WTC11 (cell line): ENCODE measurements at regions not wholly inside any gene's neighbourhood (a gene's known extent, or its start where the extent isn't known, plus 50 kb on each side); places are given as distances from the start of the nearest gene placed in this dataset.

Source experiments
- ATAC-seq: fragments of 200-7000 bp; cut with Tn5 transposase; 2 replicates; pipeline ENCODE4 v1.10.0; 2021; ENCODE audit warnings: mild to moderate bottlenecking, moderate library complexity
- CTCF ChIA-PET: fragments of 300-600 bp; sonication (Branson Sonifier 250); formaldehyde crosslinking; loops from one replicate; lab custom pipeline; 2021; ENCODE audit warnings: antibody characterized with exemption; lab: Charles Lee
- POLR2A ChIA-PET: fragments of 350-600 bp; sonication (Branson Sonifier 250); formaldehyde crosslinking; loops from one replicate; lab custom pipeline; 2021; ENCODE audit warnings: antibody characterized with exemption; lab: Charles Lee
- DNase-seq: peaks from one replicate; pipeline ENCODE4 v3.0.0; 2021; ENCODE audit warnings: low spot score
- H3K27ac Mint-ChIP-seq: 2 replicates; pipeline ENCODE4 v1.8.0; 2021; ENCODE audit warnings: mixed read lengths
- H3K27me3 Mint-ChIP-seq: 2 replicates; pipeline ENCODE4 v1.8.0; 2021; ENCODE audit warnings: low read depth, mild to moderate bottlenecking, moderate library complexity, mixed read lengths
- H3K36me3 Mint-ChIP-seq: 2 replicates; pipeline ENCODE4 v1.8.0; 2021; ENCODE audit warnings: mixed read lengths
- H3K4me1 Mint-ChIP-seq: 2 replicates; pipeline ENCODE4 v1.8.0; 2022; ENCODE audit warnings: mixed read lengths
- H3K4me3 Mint-ChIP-seq: 2 replicates; pipeline ENCODE4 v1.8.0; 2021; ENCODE audit warnings: mild to moderate bottlenecking, moderate library complexity, mixed read lengths
- H3K9me3 Mint-ChIP-seq: 2 replicates; pipeline ENCODE4 v1.8.0; 2021; ENCODE audit warnings: mixed read lengths
- EMX1 ChIP-seq: fragments of 250-450 bp; sonication (Bioruptor Pico); IDR thresholded peaks from 2 replicates; pipeline ENCODE4 v1.8.0; 2021; ENCODE audit warnings: mild to moderate bottlenecking
- ESRRA ChIP-seq: sonication (generic); formaldehyde crosslinking; IDR thresholded peaks from 2 replicates; pipeline ENCODE4 v1.8.1; 2022; ENCODE audit warnings: mild to moderate bottlenecking, missing genetic modification reagents, borderline replicate concordance
- GTF2I ChIP-seq: fragments of 250-450 bp; sonication (Bioruptor Pico); conservative IDR thresholded peaks from 2 replicates; pipeline ENCODE4 v1.4.0; 2021; ENCODE audit warnings: mild to moderate bottlenecking
- NFATC4 ChIP-seq: fragments of 250-450 bp; sonication (Bioruptor Pico); IDR thresholded peaks from 2 replicates; pipeline ENCODE4 v1.9.0; 2021; ENCODE audit warnings: mild to moderate bottlenecking
- RORB ChIP-seq: fragments of 250-450 bp; sonication (Bioruptor Pico); IDR thresholded peaks from 2 replicates; pipeline ENCODE4 v1.9.0; 2021; ENCODE audit warnings: mild to moderate bottlenecking
- SMAD3 ChIP-seq: sonication (generic); formaldehyde crosslinking; IDR thresholded peaks from 2 replicates; pipeline ENCODE4 v1.8.0; 2022; ENCODE audit warnings: missing genetic modification reagents, mild to moderate bottlenecking, borderline replicate concordance
- ZNF219 ChIP-seq: sonication (generic); formaldehyde crosslinking; IDR thresholded peaks from 2 replicates; pipeline ENCODE4 v1.8.0; 2023; ENCODE audit warnings: missing genetic modification reagents, mild to moderate bottlenecking, borderline replicate concordance
- ZNF232 ChIP-seq: sonication (generic); formaldehyde crosslinking; IDR thresholded peaks from 2 replicates; pipeline ENCODE4 v1.8.0; 2022; ENCODE audit warnings: mild to moderate bottlenecking, missing genetic modification reagents
- TF ChIP-seq, protein P1 (sequence below): sonication (generic); formaldehyde crosslinking; IDR thresholded peaks from 2 replicates; pipeline ENCODE4 v1.8.0; 2022; ENCODE audit warnings: mild to moderate bottlenecking, missing genetic modification reagents
- TF ChIP-seq, protein P2 (sequence below): sonication (generic); formaldehyde crosslinking; conservative IDR thresholded peaks from 2 replicates; pipeline ENCODE4 v1.8.1; 2023; ENCODE audit warnings: mild to moderate bottlenecking, low read depth, missing genetic modification reagents, moderate library complexity
- TF ChIP-seq, protein P3 (sequence below): fragments of 250-450 bp; sonication (Bioruptor Pico); IDR thresholded peaks from 2 replicates; pipeline ENCODE4 v1.8.0; 2021; ENCODE audit warnings: mild to moderate bottlenecking
- TF ChIP-seq, protein P4 (sequence below): fragments of 200-600 bp; IDR thresholded peaks from 2 replicates; pipeline ENCODE4 v1.8.0; 2022; ENCODE audit warnings: antibody characterized with exemption
- TF ChIP-seq, protein P5 (sequence below): sonication (generic); formaldehyde crosslinking; IDR thresholded peaks from 2 replicates; pipeline ENCODE4 v1.8.0; 2022; ENCODE audit warnings: missing genetic modification reagents
- TF ChIP-seq, protein P6 (sequence below): sonication (generic); formaldehyde crosslinking; IDR thresholded peaks from 2 replicates; pipeline ENCODE4 v1.8.1; 2023; ENCODE audit warnings: mild to moderate bottlenecking, moderate library complexity, missing genetic modification reagents
- TF ChIP-seq, protein P7 (sequence below): sonication (generic); formaldehyde crosslinking; IDR thresholded peaks from 2 replicates; pipeline ENCODE4 v1.8.1; 2023; ENCODE audit warnings: mild to moderate bottlenecking, missing genetic modification reagents, moderate library complexity
- TF ChIP-seq, protein P8 (sequence below): sonication (generic); formaldehyde crosslinking; IDR thresholded peaks from 2 replicates; pipeline ENCODE4 v1.8.1; 2022; ENCODE audit warnings: low read depth, mild to moderate bottlenecking, moderate library complexity, missing genetic modification reagents, borderline replicate concordance
- TF ChIP-seq, protein P9 (sequence below): sonication (generic); formaldehyde crosslinking; IDR thresholded peaks from 2 replicates; pipeline ENCODE4 v1.8.1; 2023; ENCODE audit warnings: mild to moderate bottlenecking, missing genetic modification reagents
- TF ChIP-seq, protein P10 (sequence below): sonication (generic); formaldehyde crosslinking; IDR thresholded peaks from 2 replicates; pipeline ENCODE4 v1.8.1; 2022; ENCODE audit warnings: mild to moderate bottlenecking, missing genetic modification reagents, moderate library complexity, borderline replicate concordance

DNA sequence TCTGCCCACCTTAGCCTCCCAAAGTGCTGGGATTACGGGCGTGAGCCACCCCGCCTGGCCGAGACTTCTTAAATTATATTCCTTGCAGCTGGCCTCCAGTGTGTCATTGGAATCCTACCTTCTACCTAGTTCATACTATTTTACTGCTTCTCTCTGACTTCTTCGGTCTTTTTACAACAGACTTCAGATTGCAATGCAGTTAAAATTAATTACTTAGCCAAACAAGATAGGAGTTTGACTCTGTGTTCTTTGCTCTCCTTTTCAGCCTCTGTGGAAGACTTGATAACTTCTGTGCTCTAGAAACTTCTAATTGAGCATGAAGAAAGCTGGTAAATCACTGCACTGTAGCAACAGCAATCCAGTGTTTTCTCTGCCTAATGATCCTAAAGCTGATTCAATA, 199.5 kb downstream of the GASK1B start (continued):
- TF ChIP-seq, protein P1, sequence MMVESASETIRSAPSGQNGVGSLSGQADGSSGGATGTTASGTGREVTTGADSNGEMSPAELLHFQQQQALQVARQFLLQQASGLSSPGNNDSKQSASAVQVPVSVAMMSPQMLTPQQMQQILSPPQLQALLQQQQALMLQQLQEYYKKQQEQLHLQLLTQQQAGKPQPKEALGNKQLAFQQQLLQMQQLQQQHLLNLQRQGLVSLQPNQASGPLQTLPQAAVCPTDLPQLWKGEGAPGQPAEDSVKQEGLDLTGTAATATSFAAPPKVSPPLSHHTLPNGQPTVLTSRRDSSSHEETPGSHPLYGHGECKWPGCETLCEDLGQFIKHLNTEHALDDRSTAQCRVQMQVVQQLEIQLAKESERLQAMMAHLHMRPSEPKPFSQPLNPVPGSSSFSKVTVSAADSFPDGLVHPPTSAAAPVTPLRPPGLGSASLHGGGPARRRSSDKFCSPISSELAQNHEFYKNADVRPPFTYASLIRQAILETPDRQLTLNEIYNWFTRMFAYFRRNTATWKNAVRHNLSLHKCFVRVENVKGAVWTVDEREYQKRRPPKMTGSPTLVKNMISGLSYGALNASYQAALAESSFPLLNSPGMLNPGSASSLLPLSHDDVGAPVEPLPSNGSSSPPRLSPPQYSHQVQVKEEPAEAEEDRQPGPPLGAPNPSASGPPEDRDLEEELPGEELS: no peak
- TF ChIP-seq GTF2I (CRISPR knock-in tag) (no peak), NFATC4 (CRISPR knock-in tag) (no peak), ESRRA (CRISPR knock-in tag) (no peak), ZNF232 (CRISPR knock-in tag) (no peak), RORB (CRISPR knock-in tag) (no peak)
- TF ChIP-seq, protein P2, sequence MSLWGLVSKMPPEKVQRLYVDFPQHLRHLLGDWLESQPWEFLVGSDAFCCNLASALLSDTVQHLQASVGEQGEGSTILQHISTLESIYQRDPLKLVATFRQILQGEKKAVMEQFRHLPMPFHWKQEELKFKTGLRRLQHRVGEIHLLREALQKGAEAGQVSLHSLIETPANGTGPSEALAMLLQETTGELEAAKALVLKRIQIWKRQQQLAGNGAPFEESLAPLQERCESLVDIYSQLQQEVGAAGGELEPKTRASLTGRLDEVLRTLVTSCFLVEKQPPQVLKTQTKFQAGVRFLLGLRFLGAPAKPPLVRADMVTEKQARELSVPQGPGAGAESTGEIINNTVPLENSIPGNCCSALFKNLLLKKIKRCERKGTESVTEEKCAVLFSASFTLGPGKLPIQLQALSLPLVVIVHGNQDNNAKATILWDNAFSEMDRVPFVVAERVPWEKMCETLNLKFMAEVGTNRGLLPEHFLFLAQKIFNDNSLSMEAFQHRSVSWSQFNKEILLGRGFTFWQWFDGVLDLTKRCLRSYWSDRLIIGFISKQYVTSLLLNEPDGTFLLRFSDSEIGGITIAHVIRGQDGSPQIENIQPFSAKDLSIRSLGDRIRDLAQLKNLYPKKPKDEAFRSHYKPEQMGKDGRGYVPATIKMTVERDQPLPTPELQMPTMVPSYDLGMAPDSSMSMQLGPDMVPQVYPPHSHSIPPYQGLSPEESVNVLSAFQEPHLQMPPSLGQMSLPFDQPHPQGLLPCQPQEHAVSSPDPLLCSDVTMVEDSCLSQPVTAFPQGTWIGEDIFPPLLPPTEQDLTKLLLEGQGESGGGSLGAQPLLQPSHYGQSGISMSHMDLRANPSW (CRISPR knock-in tag): no peak
- TF ChIP-seq, protein P3, sequence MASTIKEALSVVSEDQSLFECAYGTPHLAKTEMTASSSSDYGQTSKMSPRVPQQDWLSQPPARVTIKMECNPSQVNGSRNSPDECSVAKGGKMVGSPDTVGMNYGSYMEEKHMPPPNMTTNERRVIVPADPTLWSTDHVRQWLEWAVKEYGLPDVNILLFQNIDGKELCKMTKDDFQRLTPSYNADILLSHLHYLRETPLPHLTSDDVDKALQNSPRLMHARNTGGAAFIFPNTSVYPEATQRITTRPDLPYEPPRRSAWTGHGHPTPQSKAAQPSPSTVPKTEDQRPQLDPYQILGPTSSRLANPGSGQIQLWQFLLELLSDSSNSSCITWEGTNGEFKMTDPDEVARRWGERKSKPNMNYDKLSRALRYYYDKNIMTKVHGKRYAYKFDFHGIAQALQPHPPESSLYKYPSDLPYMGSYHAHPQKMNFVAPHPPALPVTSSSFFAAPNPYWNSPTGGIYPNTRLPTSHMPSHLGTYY (CRISPR knock-in tag): no peak
- TF ChIP-seq, protein P4, sequence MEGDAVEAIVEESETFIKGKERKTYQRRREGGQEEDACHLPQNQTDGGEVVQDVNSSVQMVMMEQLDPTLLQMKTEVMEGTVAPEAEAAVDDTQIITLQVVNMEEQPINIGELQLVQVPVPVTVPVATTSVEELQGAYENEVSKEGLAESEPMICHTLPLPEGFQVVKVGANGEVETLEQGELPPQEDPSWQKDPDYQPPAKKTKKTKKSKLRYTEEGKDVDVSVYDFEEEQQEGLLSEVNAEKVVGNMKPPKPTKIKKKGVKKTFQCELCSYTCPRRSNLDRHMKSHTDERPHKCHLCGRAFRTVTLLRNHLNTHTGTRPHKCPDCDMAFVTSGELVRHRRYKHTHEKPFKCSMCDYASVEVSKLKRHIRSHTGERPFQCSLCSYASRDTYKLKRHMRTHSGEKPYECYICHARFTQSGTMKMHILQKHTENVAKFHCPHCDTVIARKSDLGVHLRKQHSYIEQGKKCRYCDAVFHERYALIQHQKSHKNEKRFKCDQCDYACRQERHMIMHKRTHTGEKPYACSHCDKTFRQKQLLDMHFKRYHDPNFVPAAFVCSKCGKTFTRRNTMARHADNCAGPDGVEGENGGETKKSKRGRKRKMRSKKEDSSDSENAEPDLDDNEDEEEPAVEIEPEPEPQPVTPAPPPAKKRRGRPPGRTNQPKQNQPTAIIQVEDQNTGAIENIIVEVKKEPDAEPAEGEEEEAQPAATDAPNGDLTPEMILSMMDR: no peak
- TF ChIP-seq, protein P5, sequence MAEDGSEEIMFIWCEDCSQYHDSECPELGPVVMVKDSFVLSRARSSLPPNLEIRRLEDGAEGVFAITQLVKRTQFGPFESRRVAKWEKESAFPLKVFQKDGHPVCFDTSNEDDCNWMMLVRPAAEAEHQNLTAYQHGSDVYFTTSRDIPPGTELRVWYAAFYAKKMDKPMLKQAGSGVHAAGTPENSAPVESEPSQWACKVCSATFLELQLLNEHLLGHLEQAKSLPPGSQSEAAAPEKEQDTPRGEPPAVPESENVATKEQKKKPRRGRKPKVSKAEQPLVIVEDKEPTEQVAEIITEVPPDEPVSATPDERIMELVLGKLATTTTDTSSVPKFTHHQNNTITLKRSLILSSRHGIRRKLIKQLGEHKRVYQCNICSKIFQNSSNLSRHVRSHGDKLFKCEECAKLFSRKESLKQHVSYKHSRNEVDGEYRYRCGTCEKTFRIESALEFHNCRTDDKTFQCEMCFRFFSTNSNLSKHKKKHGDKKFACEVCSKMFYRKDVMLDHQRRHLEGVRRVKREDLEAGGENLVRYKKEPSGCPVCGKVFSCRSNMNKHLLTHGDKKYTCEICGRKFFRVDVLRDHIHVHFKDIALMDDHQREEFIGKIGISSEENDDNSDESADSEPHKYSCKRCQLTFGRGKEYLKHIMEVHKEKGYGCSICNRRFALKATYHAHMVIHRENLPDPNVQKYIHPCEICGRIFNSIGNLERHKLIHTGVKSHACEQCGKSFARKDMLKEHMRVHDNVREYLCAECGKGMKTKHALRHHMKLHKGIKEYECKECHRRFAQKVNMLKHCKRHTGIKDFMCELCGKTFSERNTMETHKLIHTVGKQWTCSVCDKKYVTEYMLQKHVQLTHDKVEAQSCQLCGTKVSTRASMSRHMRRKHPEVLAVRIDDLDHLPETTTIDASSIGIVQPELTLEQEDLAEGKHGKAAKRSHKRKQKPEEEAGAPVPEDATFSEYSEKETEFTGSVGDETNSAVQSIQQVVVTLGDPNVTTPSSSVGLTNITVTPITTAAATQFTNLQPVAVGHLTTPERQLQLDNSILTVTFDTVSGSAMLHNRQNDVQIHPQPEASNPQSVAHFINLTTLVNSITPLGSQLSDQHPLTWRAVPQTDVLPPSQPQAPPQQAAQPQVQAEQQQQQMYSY (CRISPR knock-in tag): no peak
- TF ChIP-seq, protein P6, sequence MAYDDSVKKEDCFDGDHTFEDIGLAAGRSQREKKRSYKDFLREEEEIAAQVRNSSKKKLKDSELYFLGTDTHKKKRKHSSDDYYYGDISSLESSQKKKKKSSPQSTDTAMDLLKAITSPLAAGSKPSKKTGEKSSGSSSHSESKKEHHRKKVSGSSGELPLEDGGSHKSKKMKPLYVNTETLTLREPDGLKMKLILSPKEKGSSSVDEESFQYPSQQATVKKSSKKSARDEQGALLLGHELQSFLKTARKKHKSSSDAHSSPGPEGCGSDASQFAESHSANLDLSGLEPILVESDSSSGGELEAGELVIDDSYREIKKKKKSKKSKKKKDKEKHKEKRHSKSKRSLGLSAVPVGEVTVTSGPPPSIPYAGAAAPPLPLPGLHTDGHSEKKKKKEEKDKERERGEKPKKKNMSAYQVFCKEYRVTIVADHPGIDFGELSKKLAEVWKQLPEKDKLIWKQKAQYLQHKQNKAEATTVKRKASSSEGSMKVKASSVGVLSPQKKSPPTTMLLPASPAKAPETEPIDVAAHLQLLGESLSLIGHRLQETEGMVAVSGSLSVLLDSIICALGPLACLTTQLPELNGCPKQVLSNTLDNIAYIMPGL (CRISPR knock-in tag): no peak
- TF ChIP-seq, protein P7, sequence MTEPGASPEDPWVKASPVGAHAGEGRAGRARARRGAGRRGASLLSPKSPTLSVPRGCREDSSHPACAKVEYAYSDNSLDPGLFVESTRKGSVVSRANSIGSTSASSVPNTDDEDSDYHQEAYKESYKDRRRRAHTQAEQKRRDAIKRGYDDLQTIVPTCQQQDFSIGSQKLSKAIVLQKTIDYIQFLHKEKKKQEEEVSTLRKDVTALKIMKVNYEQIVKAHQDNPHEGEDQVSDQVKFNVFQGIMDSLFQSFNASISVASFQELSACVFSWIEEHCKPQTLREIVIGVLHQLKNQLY: no peak

DNA sequence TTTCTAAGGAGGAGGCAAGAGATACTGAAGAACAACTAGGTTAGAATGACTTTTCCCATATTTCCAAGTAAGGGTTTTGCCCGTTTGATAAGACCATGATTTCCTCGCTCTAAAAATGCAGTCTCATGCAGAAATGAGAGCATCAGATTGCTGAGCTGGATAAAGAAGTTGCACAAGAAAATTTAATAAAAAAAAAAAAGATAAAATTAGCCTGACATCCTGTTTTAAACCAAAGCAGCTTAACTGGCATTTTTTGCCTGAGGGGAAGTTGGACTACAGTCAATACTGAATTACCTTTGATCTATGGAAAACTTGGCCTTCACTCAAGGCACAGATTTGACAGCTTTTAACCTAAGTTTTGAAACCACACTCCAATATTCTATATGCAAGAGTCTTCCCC, 208.4 kb downstream of the GASK1B start:
- Mint-ChIP-seq H3K36me3 (no peaks in the 10 kb centered on the region), H3K4me3 (no peak overlapping the region), H3K27ac (no peak overlapping the region), H3K4me1 (no peaks in the 10 kb centered on the region), H3K27me3 (no peaks in the 10 kb centered on the region), H3K9me3 (no peaks in the 10 kb centered on the region)
- DNase-seq (no peak), ATAC-seq (no peak)
- POLR2A ChIA-PET: no interaction called here
- CTCF ChIA-PET: no interaction called here
- TF ChIP-seq SMAD3 (CRISPR knock-in tag) (no peak), ZNF219 (CRISPR knock-in tag) (no peak), EMX1 (CRISPR knock-in tag) (no peak)
- TF ChIP-seq, protein P8, sequence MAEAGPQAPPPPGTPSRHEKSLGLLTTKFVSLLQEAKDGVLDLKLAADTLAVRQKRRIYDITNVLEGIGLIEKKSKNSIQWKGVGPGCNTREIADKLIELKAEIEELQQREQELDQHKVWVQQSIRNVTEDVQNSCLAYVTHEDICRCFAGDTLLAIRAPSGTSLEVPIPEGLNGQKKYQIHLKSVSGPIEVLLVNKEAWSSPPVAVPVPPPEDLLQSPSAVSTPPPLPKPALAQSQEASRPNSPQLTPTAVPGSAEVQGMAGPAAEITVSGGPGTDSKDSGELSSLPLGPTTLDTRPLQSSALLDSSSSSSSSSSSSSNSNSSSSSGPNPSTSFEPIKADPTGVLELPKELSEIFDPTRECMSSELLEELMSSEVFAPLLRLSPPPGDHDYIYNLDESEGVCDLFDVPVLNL (CRISPR knock-in tag): no peak
- TF ChIP-seq, protein P9, sequence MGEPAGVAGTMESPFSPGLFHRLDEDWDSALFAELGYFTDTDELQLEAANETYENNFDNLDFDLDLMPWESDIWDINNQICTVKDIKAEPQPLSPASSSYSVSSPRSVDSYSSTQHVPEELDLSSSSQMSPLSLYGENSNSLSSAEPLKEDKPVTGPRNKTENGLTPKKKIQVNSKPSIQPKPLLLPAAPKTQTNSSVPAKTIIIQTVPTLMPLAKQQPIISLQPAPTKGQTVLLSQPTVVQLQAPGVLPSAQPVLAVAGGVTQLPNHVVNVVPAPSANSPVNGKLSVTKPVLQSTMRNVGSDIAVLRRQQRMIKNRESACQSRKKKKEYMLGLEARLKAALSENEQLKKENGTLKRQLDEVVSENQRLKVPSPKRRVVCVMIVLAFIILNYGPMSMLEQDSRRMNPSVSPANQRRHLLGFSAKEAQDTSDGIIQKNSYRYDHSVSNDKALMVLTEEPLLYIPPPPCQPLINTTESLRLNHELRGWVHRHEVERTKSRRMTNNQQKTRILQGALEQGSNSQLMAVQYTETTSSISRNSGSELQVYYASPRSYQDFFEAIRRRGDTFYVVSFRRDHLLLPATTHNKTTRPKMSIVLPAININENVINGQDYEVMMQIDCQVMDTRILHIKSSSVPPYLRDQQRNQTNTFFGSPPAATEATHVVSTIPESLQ (CRISPR knock-in tag): no peak
- TF ChIP-seq, protein P10, sequence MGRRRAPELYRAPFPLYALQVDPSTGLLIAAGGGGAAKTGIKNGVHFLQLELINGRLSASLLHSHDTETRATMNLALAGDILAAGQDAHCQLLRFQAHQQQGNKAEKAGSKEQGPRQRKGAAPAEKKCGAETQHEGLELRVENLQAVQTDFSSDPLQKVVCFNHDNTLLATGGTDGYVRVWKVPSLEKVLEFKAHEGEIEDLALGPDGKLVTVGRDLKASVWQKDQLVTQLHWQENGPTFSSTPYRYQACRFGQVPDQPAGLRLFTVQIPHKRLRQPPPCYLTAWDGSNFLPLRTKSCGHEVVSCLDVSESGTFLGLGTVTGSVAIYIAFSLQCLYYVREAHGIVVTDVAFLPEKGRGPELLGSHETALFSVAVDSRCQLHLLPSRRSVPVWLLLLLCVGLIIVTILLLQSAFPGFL (CRISPR knock-in tag): no peak
